HepG2 (cell line): ENCODE measurements at regions not wholly inside any gene's neighbourhood (a gene's known extent, or its start where the extent isn't known, plus 50 kb on each side); places are given as distances from the start of the nearest gene placed in this dataset.

Source experiments
- ATAC-seq: fragments of 200-7000 bp; cut with Tn5 transposase; 3 replicates; pipeline ENCODE4 v1.9.1; 2020; ENCODE audit warnings: mild to moderate bottlenecking, moderate library complexity
- BruUV-seq: library from RNA; stranded (reverse); fragments of 400-500 nt; replicated peaks from 2 replicates; lab custom pipeline; 2021; lab: Mats Ljungman, UMichigan
- CTCF ChIA-PET: fragments of 300-600 bp; formaldehyde crosslinking; extraction: SDS; loops from one replicate; lab custom pipeline; 2021; ENCODE audit warnings: low total read pairs, inconsistent platforms, low intra/inter-chr PET ratio; lab: Yijun Ruan, JAX
- POLR2A ChIA-PET: fragments of 350-600 bp; sonication (Branson Sonifier 250); formaldehyde crosslinking; loops from one replicate; lab custom pipeline; 2020; ENCODE audit warnings: antibody characterized with exemption, inconsistent platforms; lab: Yijun Ruan, JAX
- DNase-seq: peaks from one replicate; pipeline ENCODE4 v3.0.0-alpha.2; 2015; ENCODE audit warnings: low spot score
- FAIRE-seq: peaks from 3 replicates; lab custom pipeline; 2011; peaks lifted over from hg19 to GRCh38; lab: Jason Lieb, UNC
- H2AFZ ChIP-seq: one replicate; pipeline ENCODE4 v1.6.1; 2011; ENCODE audit warnings: low read length, inconsistent platforms
- H3K27ac ChIP-seq: fragments of 300-600 bp; 3 replicates; pipeline ENCODE4 v1.8.0; 2011; ENCODE audit warnings: mixed run types, mild to moderate bottlenecking, mixed read lengths, low read length, inconsistent platforms; ENCODE audit not compliant: insufficient read depth; ENCODE audit errors: extremely low read length
- H3K27me3 ChIP-seq, 2 experiments: fragments of 200-600 bp in 1 of 2; 2 replicates in 1 of 2; 3 replicates in 1 of 2; pipeline versions ENCODE4 v1.6.0 to v1.8.0; 2011; ENCODE audit warnings: low read length in 2 of 2, mild to moderate bottlenecking in 2 of 2, moderate library complexity in 2 of 2, inconsistent platforms in 1 of 2; ENCODE audit not compliant: insufficient read depth in 2 of 2, control insufficient read depth in 1 of 2
- H3K36me3 ChIP-seq, 2 experiments: fragments of 200-600 bp in 1 of 2; replicated peaks in 1 of 2; 2 replicates in 1 of 2; 3 replicates in 1 of 2; pipeline versions ENCODE4 v1.5.1 to v1.8.0; 2011; ENCODE audit warnings: low read length in 2 of 2, inconsistent platforms in 1 of 2; ENCODE audit not compliant: insufficient read depth in 2 of 2, control insufficient read depth in 1 of 2
- H3K4me1 ChIP-seq: 2 replicates; pipeline ENCODE4 v1.5.1; 2012; ENCODE audit warnings: low read length, inconsistent platforms; ENCODE audit not compliant: insufficient read depth
- H3K4me2 ChIP-seq: 2 replicates; pipeline ENCODE4 v1.6.0; 2011; ENCODE audit warnings: low read depth, low read length, inconsistent platforms
- H3K4me3 ChIP-seq, 3 experiments: fragments of 200-600 bp in 1 of 3; sonication (generic), shearing (Covaris generic) in 1 of 3; replicated peaks in 1 of 3; 2 replicates each; pipeline ENCODE4 v1.5.1; 2011 to 2016; ENCODE audit warnings: low read length in 3 of 3, inconsistent platforms in 2 of 3, low read depth in 2 of 3, mild to moderate bottlenecking in 2 of 3, control low read depth in 1 of 3, mixed read lengths in 1 of 3; ENCODE audit not compliant: insufficient read depth in 1 of 3
- H3K79me2 ChIP-seq: one replicate; pipeline ENCODE4 v1.6.1; 2011; ENCODE audit warnings: low read length, inconsistent platforms; ENCODE audit not compliant: insufficient read depth
- H3K9ac ChIP-seq: 2 replicates; pipeline ENCODE4 v1.6.0; 2011; ENCODE audit warnings: mild to moderate bottlenecking, low read depth, low read length, inconsistent platforms; ENCODE audit not compliant: insufficient read depth
- H3K9me3 ChIP-seq: 2 replicates; pipeline ENCODE4 v1.5.1; 2012; ENCODE audit warnings: mild to moderate bottlenecking, low read length
- H4K20me1 ChIP-seq: 2 replicates; pipeline ENCODE4 v1.6.0; 2011; ENCODE audit warnings: inconsistent platforms, mild to moderate bottlenecking, low read length, moderate library complexity; ENCODE audit not compliant: insufficient read depth
- EP300 ChIP-seq, 3 experiments: sonication (generic) in 1 of 3; formaldehyde crosslinking in 1 of 3; IDR thresholded peaks; 2 replicates each; pipeline versions ENCODE4 v1.5.1 to v1.6.1; 2011 to 2020; ENCODE audit warnings: low read depth in 2 of 3, low read length in 2 of 3, borderline replicate concordance in 1 of 3, improper control_type of control experiment in 1 of 3, mild to moderate bottlenecking in 1 of 3, missing genetic modification reagents in 1 of 3, moderate library complexity in 1 of 3
- HNF4G ChIP-seq, 2 experiments: sonication (generic) in 1 of 2; formaldehyde crosslinking in 1 of 2; IDR thresholded peaks; 2 replicates each; pipeline versions ENCODE4 v1.4.0 to v1.6.1; 2011 to 2020; ENCODE audit warnings: borderline replicate concordance in 2 of 2, low read depth in 2 of 2, mild to moderate bottlenecking in 2 of 2, low read length in 1 of 2, missing genetic modification reagents in 1 of 2, moderate library complexity in 1 of 2
- MBNL3 ChIP-seq: fragments of 250-450 bp; sonication (Bioruptor Pico); conservative IDR thresholded peaks from 2 replicates; pipeline ENCODE4 v1.8.0; 2022; ENCODE audit warnings: mild to moderate bottlenecking, inconsistent platforms
- NONO ChIP-seq, 2 experiments: fragments of 450-650 bp in 1 of 2; sonication (generic) in 1 of 2; formaldehyde crosslinking in 1 of 2; IDR thresholded peaks in 1 of 2; conservative IDR thresholded peaks in 1 of 2; 2 replicates each; pipeline versions ENCODE4 v1.6.1 to v1.8.0; 2017 to 2022; ENCODE audit warnings: mild to moderate bottlenecking in 1 of 2, missing genetic modification reagents in 1 of 2, moderate library complexity in 1 of 2
- PAXIP1 ChIP-seq: sonication (generic); formaldehyde crosslinking; conservative IDR thresholded peaks from 2 replicates; pipeline ENCODE4 v1.4.0; 2020; ENCODE audit warnings: mild to moderate bottlenecking, missing genetic modification reagents, moderate library complexity
- PITX1 ChIP-seq: sonication (generic); formaldehyde crosslinking; IDR thresholded peaks from 2 replicates; pipeline ENCODE4 v1.5.1; 2020; ENCODE audit warnings: mild to moderate bottlenecking, missing genetic modification reagents
- THAP11 ChIP-seq: IDR thresholded peaks from 2 replicates; pipeline ENCODE4 v1.6.1; 2016; ENCODE audit warnings: missing biosample characterization, missing genetic modification reagents
- ZNF160 ChIP-seq: sonication (generic); formaldehyde crosslinking; IDR thresholded peaks from 2 replicates; pipeline ENCODE4 v1.8.0; 2022; ENCODE audit warnings: mild to moderate bottlenecking, inconsistent platforms, missing genetic modification reagents
- ZNF3 ChIP-seq: IDR thresholded peaks from 2 replicates; pipeline ENCODE4 v1.7.0; 2017; ENCODE audit warnings: inconsistent platforms
- WGBS: methylation state at CpG from one replicate; pipeline ENCODE4 v1.1.6; 2017; ENCODE audit warnings: low lambda C conversion rate; 5-methylcytosine and 5-hydroxymethylcytosine counted together
- in situ Hi-C: cut with HindIII; loops from 2 replicates; pipeline ENCODE4 v1.10.0; 2017; ENCODE audit warnings: low pct_unique_long_range_greater_than_20kb; ENCODE audit not compliant: extremely low pct_ligation_motif_present
- intact Hi-C: fragments of 100-400 bp; cut with micrococcal nuclease; formaldehyde crosslinking; loops from one replicate; pipeline ENCODE4 v1.10.0; 2022; ENCODE audit not compliant: unreplicated experiment
- TF ChIP-seq, protein P1 (sequence below): sonication (generic); formaldehyde crosslinking; IDR thresholded peaks from 2 replicates; pipeline ENCODE4 v1.4.0; 2020; ENCODE audit warnings: missing genetic modification reagents
- TF ChIP-seq, protein P2 (sequence below): sonication (generic); formaldehyde crosslinking; IDR thresholded peaks from 2 replicates; pipeline ENCODE4 v1.5.0; 2020; ENCODE audit warnings: missing genetic modification reagents, mild to moderate bottlenecking, borderline replicate concordance
- TF ChIP-seq, protein P3 (sequence below): sonication (generic); formaldehyde crosslinking; IDR thresholded peaks from 2 replicates; pipeline ENCODE4 v1.5.0; 2020; ENCODE audit warnings: missing genetic modification reagents, mild to moderate bottlenecking, borderline replicate concordance
- TF ChIP-seq, protein P4 (sequence below): IDR thresholded peaks from 2 replicates; pipeline ENCODE4 v1.6.1; 2016; ENCODE audit warnings: missing genetic modification reagents, missing compliant biosample characterization
- TF ChIP-seq, protein P5 (sequence below): sonication (generic); formaldehyde crosslinking; IDR thresholded peaks from 2 replicates; pipeline ENCODE4 v1.9.0; 2021; ENCODE audit warnings: missing genetic modification reagents, mild to moderate bottlenecking, borderline replicate concordance

GRCh38 chr3:75138345-75138744 lies 523.9 kb upstream of the CNTN3 start:
- Histone ChIP-seq H3K36me3 (no peaks in the 10 kb centered on the region), H3K4me2 (no peak overlapping the region), H2AFZ (no peak overlapping the region), H4K20me1 (no peaks in the 10 kb centered on the region), H3K27ac (no peak overlapping the region), H3K79me2 (no peaks in the 10 kb centered on the region), H3K9me3 (peaks cover 54% of the 10 kb centered on the region), H3K27me3 (no peaks in the 10 kb centered on the region), H3K4me1 (no peaks in the 10 kb centered on the region), H3K9ac (no peak overlapping the region), H3K4me3 (no peak overlapping the region)
- FAIRE-seq, result no peak
- POLR2A ChIA-PET, result no interaction called here
- no peak for ATAC-seq
- WGBS, result 44% methylated on average over 7 of the region's 7 CpGs
- BruUV-seq, result no TSS peak
- in situ Hi-C loops (no loop called here), intact Hi-C loops (no loop called here)
- DNase-seq, result no peak
- CTCF ChIA-PET, result no interaction called here
- TF ChIP-seq HNF4G (IDR thresholded peaks at IDR 0.05; ENCODE audit: borderline replicate concordance, low read depth, low read length) (no peak), HNF4G (CRISPR knock-in tag; IDR thresholded peaks at IDR 0.05; ENCODE audit: borderline replicate concordance, low read depth) (no peak), PITX1 (CRISPR knock-in tag) (no peak), PAXIP1 (no peak), EP300 (IDR thresholded peaks at IDR 0.05; ENCODE audit: low read depth in 2 of 2, low read length in 2 of 2) (no peak), EP300 (CRISPR knock-in tag; IDR thresholded peaks at IDR 0.05; ENCODE audit: borderline replicate concordance) (no peak), THAP11 (CRISPR knock-in tag) (no peak), NONO (IDR thresholded peaks at IDR 0.05) (no peak), NONO (CRISPR knock-in tag; conservative IDR thresholded peaks at IDR 0.05) (no peak), ZNF160 (CRISPR knock-in tag) (no peak), ZNF3 (CRISPR knock-in tag) (no peak), MBNL3 (CRISPR knock-in tag) (no peak)
- TF ChIP-seq, protein P1, sequence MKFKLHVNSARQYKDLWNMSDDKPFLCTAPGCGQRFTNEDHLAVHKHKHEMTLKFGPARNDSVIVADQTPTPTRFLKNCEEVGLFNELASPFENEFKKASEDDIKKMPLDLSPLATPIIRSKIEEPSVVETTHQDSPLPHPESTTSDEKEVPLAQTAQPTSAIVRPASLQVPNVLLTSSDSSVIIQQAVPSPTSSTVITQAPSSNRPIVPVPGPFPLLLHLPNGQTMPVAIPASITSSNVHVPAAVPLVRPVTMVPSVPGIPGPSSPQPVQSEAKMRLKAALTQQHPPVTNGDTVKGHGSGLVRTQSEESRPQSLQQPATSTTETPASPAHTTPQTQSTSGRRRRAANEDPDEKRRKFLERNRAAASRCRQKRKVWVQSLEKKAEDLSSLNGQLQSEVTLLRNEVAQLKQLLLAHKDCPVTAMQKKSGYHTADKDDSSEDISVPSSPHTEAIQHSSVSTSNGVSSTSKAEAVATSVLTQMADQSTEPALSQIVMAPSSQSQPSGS (CRISPR knock-in tag), result no peak
- TF ChIP-seq, protein P2, sequence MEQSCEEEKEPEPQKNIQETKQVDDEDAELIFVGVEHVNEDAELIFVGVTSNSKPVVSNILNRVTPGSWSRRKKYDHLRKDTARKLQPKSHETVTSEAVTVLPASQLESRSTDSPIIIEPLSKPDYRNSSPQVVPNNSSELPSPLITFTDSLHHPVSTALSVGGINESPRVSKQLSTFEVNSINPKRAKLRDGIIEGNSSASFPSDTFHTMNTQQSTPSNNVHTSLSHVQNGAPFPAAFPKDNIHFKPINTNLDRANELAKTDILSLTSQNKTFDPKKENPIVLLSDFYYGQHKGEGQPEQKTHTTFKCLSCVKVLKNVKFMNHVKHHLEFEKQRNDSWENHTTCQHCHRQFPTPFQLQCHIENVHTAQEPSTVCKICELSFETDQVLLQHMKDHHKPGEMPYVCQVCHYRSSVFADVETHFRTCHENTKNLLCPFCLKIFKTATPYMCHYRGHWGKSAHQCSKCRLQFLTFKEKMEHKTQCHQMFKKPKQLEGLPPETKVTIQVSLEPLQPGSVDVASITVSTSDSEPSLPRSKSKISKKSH (CRISPR knock-in tag), result no peak
- TF ChIP-seq, protein P3, sequence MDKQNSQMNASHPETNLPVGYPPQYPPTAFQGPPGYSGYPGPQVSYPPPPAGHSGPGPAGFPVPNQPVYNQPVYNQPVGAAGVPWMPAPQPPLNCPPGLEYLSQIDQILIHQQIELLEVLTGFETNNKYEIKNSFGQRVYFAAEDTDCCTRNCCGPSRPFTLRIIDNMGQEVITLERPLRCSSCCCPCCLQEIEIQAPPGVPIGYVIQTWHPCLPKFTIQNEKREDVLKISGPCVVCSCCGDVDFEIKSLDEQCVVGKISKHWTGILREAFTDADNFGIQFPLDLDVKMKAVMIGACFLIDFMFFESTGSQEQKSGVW (CRISPR knock-in tag), result no peak
- TF ChIP-seq, protein P4, sequence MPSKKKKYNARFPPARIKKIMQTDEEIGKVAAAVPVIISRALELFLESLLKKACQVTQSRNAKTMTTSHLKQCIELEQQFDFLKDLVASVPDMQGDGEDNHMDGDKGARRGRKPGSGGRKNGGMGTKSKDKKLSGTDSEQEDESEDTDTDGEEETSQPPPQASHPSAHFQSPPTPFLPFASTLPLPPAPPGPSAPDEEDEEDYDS (CRISPR knock-in tag), result no peak
- TF ChIP-seq, protein P5, sequence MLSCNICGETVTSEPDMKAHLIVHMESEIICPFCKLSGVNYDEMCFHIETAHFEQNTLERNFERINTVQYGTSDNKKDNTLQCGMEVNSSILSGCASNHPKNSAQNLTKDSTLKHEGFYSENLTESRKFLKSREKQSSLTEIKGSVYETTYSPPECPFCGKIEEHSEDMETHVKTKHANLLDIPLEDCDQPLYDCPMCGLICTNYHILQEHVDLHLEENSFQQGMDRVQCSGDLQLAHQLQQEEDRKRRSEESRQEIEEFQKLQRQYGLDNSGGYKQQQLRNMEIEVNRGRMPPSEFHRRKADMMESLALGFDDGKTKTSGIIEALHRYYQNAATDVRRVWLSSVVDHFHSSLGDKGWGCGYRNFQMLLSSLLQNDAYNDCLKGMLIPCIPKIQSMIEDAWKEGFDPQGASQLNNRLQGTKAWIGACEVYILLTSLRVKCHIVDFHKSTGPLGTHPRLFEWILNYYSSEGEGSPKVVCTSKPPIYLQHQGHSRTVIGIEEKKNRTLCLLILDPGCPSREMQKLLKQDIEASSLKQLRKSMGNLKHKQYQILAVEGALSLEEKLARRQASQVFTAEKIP (CRISPR knock-in tag), result no peak
